Ovary (tissue), 3 donors: ENCODE measurements at regions not wholly inside any gene's neighbourhood (a gene's known extent, or its start where the extent isn't known, plus 50 kb on each side); places are given as distances from the start of the nearest gene placed in this dataset.

Experiments used
- CTCF ChIP-seq, 3 donors: fragments of 450-650 bp in 2 of 3; fragments of 200-600 bp in 1 of 3; IDR thresholded peaks; one replicate each; pipeline versions ENCODE4 v1.5.1 to v1.8.0; 2016 to 2022; ENCODE audit warnings: antibody characterized with exemption in 3 of 3, mild to moderate bottlenecking in 1 of 3
- POLR2A ChIP-seq: fragments of 450-650 bp; IDR thresholded peaks from one replicate; pipeline ENCODE4 v1.6.1; 2017; ENCODE audit warnings: antibody characterized with exemption, mild to moderate bottlenecking, moderate library complexity
- donor health status: DM: no; HTN: no; CAD: no.

GRCh38 chr3:152589644-152590043 is 245.3 kb upstream of the P2RY1 start:
- TF ChIP-seq POLR2A (no peak), CTCF (IDR thresholded peaks at IDR 0.05) (no peak)
